Femur (tissue), 1 donor: ENCODE measurements at regions not wholly inside any gene's neighbourhood (a gene's known extent, or its start where the extent isn't known, plus 50 kb on each side); places are given as distances from the start of the nearest gene placed in this dataset.

Experiments used
- DNase-seq: peaks from one replicate; pipeline ENCODE4 v3.0.0-alpha.2; 2017

GRCh38 chr1:175894581-175894980, 151.2 kb upstream of the TNR start:
- DNase-seq, result no peak

GRCh38 chr1:175893192-175893591, 149.8 kb upstream of the TNR start:
- no peak for DNase-seq

- DNase-seq, result no peak
Observed at GRCh38 chr1:175892686-175893085, 149.3 kb upstream of the TNR start.

GRCh38 chr1:175891783-175892309, 148.5 kb upstream of the TNR start:
- DNase-seq, result no peak

GRCh38 chr1:175890958-175891357, 147.6 kb upstream of the TNR start:
- DNase-seq, result no peak

GRCh38 chr1:175889848-175890247, 146.5 kb upstream of the TNR start:
- no peak for DNase-seq

- peak; percentile 35 for DNase-seq
Observed at GRCh38 chr1:175888996-175889395, 145.6 kb upstream of the TNR start.

GRCh38 chr1:175887981-175888428, 144.6 kb upstream of the TNR start:
- peak; percentile 66 for DNase-seq

- no peak for DNase-seq
Observed at GRCh38 chr1:175887521-175887920, 144.1 kb upstream of the TNR start.

- DNase-seq, result no peak
Observed at GRCh38 chr1:175885326-175885725, 141.9 kb upstream of the TNR start.

- no peak for DNase-seq
Observed at GRCh38 chr1:175884369-175884768, 141.0 kb upstream of the TNR start.

GRCh38 chr1:175882192-175882591, 138.8 kb upstream of the TNR start:
- no peak for DNase-seq

GRCh38 chr1:175881246-175881976, 138.0 kb upstream of the TNR start:
- no peak for DNase-seq

GRCh38 chr1:175878775-175879174, 135.4 kb upstream of the TNR start:
- no peak for DNase-seq

GRCh38 chr1:175877939-175878737, 134.7 kb upstream of the TNR start:
- DNase-seq, result no peak

GRCh38 chr1:175875556-175875955, 132.2 kb upstream of the TNR start:
- DNase-seq, result no peak

GRCh38 chr1:175874081-175874480, 130.7 kb upstream of the TNR start:
- no peak for DNase-seq

GRCh38 chr1:175873290-175873935, 130.0 kb upstream of the TNR start:
- no peak for DNase-seq

GRCh38 chr1:175872588-175872987, 129.2 kb upstream of the TNR start:
- no peak for DNase-seq

- no peak for DNase-seq
Observed at GRCh38 chr1:175871647-175872046, 128.3 kb upstream of the TNR start.

- no peak for DNase-seq
Observed at GRCh38 chr1:175870217-175870616, 126.8 kb upstream of the TNR start.

GRCh38 chr1:175866776-175867175, 123.4 kb upstream of the TNR start:
- DNase-seq, result no peak

GRCh38 chr1:175865041-175865766, 121.8 kb upstream of the TNR start:
- no peak for DNase-seq
